ENCODE measurements at regions not wholly inside any gene's neighbourhood (a gene's known extent, or its start where the extent isn't known, plus 50 kb on each side); places are given as distances from the start of the nearest gene placed in this dataset.

DNA sequence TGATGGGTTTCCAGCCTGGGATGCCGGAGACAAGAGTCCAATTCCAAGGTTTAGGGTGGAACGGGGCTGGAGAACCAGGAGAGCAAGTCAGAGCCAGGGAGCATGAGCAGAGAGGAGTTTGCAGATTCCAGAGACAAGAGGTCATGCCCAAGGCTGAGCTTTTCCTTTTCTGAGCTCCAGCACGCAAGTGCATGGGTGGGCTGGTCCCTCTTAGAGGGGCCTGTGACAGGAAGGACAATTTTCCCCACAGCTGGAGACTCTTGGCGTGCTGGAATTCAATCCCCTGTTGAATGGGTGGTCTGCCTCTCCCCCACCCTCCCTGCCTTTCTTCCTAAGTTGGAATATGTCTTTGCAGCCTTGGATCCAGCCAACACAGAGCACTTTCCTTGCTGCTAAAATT is 431.9 kb downstream of the BCL11B start:
- TF ChIP-seq CTCF (IDR thresholded peaks at IDR 0.05) (no peak), POLR2A (IDR thresholded peaks at IDR 0.05) (no peak)
- 57 to 69% methylated on average over 4 of the region's 4 CpGs for WGBS, 2 donors

DNA sequence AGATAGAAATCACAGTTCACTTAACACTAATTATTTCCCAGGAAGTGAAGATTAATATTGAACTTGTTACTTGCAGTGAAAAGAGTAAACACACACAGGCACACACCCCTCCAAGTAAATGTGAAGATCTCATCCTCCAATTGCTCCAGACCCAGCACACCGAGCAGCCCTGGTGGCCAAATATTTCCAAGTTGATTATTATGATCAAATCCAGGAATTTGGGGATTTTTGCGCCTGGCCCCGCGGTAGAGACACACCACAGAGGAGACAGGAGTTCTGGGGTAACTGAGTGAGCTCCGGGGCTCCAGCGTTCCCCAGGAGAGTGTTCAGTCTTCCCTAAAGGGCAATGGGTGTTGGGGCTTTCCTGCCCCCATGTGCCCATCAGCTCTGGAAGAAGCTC is 431.5 kb downstream of the BCL11B start:
- intact Hi-C loops (cut with DNase I), result no loop called here
- no peaks in the 10 kb centered on the region for H3K27me3 ChIP-seq
- H3K9me3 ChIP-seq, result no peaks in the 10 kb centered on the region
- no peak for DNase-seq
- TF ChIP-seq CTCF (IDR thresholded peaks at IDR 0.05) (no peak), POLR2A (IDR thresholded peaks at IDR 0.05) (no peak)
- no peak overlapping the region for H3K4me3 ChIP-seq (replicated peaks in 1 of 3)
- H3K27ac ChIP-seq, result no peak overlapping the region
- no peaks in the 10 kb centered on the region for H3K36me3 ChIP-seq
- H3K4me1 ChIP-seq, result no peaks in the 10 kb centered on the region
- 84 to 85% methylated on average over 6 of the region's 6 CpGs for WGBS, 2 donors

More for the DNA sequence above, 431.9 kb downstream of the BCL11B start:
- intact Hi-C loops (cut with DNase I), result no loop called here
- no peak for DNase-seq
- H3K36me3 ChIP-seq, result no peaks in the 10 kb centered on the region
- H3K27ac ChIP-seq, result no peak overlapping the region
- H3K27me3 ChIP-seq, result no peaks in the 10 kb centered on the region
- no peak overlapping the region for H3K4me3 ChIP-seq (replicated peaks in 1 of 3)
- no peaks in the 10 kb centered on the region for H3K4me1 ChIP-seq
- H3K9me3 ChIP-seq, result no peaks in the 10 kb centered on the region

- no peaks in the 10 kb centered on the region for H3K36me3 ChIP-seq
- no peak for DNase-seq
- H3K27me3 ChIP-seq, result no peaks in the 10 kb centered on the region
- peaks cover 0 to 5% of the 10 kb centered on the region in 2 donors for H3K4me1 ChIP-seq
- TF ChIP-seq POLR2A (IDR thresholded peaks at IDR 0.05), result no peak
- TF ChIP-seq CTCF (IDR thresholded peaks at IDR 0.05), result no peak
- H3K9me3 ChIP-seq, result no peaks in the 10 kb centered on the region
- intact Hi-C loops (cut with DNase I), result no loop called here
- H3K4me3 ChIP-seq (replicated peaks in 1 of 3), result no peak overlapping the region
- no peak overlapping the region for H3K27ac ChIP-seq
These were observed 427.5 kb downstream of the BCL11B start for GRCh38 chr14:98844456-98844855.

DNA sequence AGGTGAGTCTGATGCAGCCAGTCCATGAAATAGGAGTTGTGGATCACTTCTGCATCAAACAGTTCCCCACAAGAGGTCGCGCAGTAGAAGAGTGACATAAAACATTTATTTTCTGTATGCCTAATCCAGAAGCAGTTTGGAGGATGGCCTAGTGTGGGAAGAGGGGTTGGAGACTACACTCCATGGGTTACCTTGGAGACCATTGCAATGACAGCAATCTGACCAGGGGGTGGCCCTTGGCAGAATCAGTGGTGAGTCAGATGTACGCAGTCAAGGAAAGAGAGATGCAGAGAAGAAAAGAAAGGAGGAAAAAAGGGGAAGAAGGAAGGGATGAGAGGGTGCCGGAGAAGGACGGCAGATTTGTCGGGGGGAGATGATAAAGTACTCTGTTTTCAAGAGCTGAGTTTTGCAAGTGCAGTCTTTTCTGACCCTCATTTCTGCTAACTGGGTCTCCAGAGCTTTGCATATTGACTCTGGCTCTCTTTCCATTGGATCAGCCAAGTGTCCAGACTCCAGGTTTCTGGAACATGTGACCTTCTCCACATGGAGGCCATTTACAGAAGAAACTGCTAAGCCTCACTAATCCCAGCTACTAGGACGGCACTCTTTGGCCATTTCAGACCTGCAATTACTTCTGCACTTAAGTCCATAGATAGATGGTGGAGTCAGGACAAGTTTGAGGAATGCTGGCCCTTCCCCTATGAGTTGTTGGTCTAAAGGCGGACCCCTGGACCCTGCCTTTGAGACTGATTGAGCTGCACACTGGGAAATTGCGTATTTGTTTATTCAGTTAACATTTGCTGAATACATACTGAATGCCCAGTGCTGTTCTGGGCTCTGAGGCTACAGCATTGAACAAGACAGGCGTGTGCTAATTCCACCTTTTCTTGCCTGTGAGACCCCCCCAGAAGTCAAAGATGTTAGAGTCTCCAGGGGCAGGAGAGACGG is 424.2 kb downstream of the BCL11B start:
- intact Hi-C loops (cut with DNase I), result no loop called here

More for the DNA sequence above, 424.2 kb downstream of the BCL11B start:
- peaks cover 0 to 5% of the 10 kb centered on the region in 2 donors for H3K4me1 ChIP-seq
- no peaks in the 10 kb centered on the region for H3K27me3 ChIP-seq
- H3K36me3 ChIP-seq, result no peaks in the 10 kb centered on the region
- no peaks in the 10 kb centered on the region for H3K9me3 ChIP-seq
- TF ChIP-seq CTCF (IDR thresholded peaks at IDR 0.05), result no peak
- TF ChIP-seq POLR2A (IDR thresholded peaks at IDR 0.05), result no peak
- no peak for DNase-seq
- 81 to 87% methylated on average over 11 of the region's 11 CpGs for WGBS, 2 donors
- no peak overlapping the region for H3K4me3 ChIP-seq (replicated peaks in 1 of 3)
- H3K27ac ChIP-seq, result no peak overlapping the region
